IPS-20b (cell line): ENCODE measurements at regions not wholly inside any gene's neighbourhood (a gene's known extent, or its start where the extent isn't known, plus 50 kb on each side); places are given as distances from the start of the nearest gene placed in this dataset.

ENCODE experiments used
- H3K27ac ChIP-seq: one replicate; pipeline ENCODE4 v1.5.1; 2013; ENCODE audit warnings: low read length
- H3K27me3 ChIP-seq: 2 replicates; pipeline ENCODE4 v1.6.1; 2013; ENCODE audit warnings: mild to moderate bottlenecking, low read length, inconsistent platforms; ENCODE audit not compliant: insufficient read depth
- H3K36me3 ChIP-seq: 2 replicates; pipeline ENCODE4 v1.6.1; 2013; ENCODE audit warnings: low read depth, mild to moderate bottlenecking, inconsistent platforms, low read length, moderate library complexity; ENCODE audit not compliant: insufficient read depth
- H3K4me1 ChIP-seq: 2 replicates; pipeline ENCODE4 v1.6.1; 2013; ENCODE audit warnings: mild to moderate bottlenecking, control low read depth, inconsistent platforms, low read length, moderate library complexity; ENCODE audit not compliant: insufficient read depth
- H3K4me3 ChIP-seq: 2 replicates; pipeline ENCODE4 v1.5.1; 2013; ENCODE audit warnings: mild to moderate bottlenecking, low read length, inconsistent platforms
- H3K9ac ChIP-seq: 2 replicates; pipeline ENCODE4 v1.6.1; 2013; ENCODE audit warnings: low read depth, mild to moderate bottlenecking, inconsistent platforms, low read length, moderate library complexity
- H3K9me3 ChIP-seq: 2 replicates; pipeline ENCODE4 v1.6.1; 2013; ENCODE audit warnings: mild to moderate bottlenecking, low read depth, low read length, inconsistent platforms; ENCODE audit not compliant: insufficient read depth

- no peaks in the 10 kb centered on the region for H3K27me3 ChIP-seq
- no peaks in the 10 kb centered on the region for H3K9me3 ChIP-seq
- peaks cover 33% of the 10 kb centered on the region for H3K4me1 ChIP-seq
- H3K9ac ChIP-seq = no peak overlapping the region
- H3K27ac ChIP-seq = no peak overlapping the region
- no peaks in the 10 kb centered on the region for H3K36me3 ChIP-seq
- H3K4me3 ChIP-seq = no peak overlapping the region
Measured at GRCh38 chr11:80987171-80987570, 1546.3 kb upstream of the TENM4 start.

GRCh38 chr11:80986421-80987074, 1545.7 kb upstream of the TENM4 start:
- no peak overlapping the region for H3K4me3 ChIP-seq
- H3K27ac ChIP-seq = no peak overlapping the region
- H3K9me3 ChIP-seq = no peaks in the 10 kb centered on the region

GRCh38 chr11:80980227-80980626, 1539.4 kb upstream of the TENM4 start:
- peaks cover 17% of the 10 kb centered on the region; the same call in 1 of the 2 replicates for H3K4me1 ChIP-seq
- H3K9ac ChIP-seq = no peak overlapping the region
- no peaks in the 10 kb centered on the region for H3K36me3 ChIP-seq
- H3K27ac ChIP-seq = no peak overlapping the region
- no peaks in the 10 kb centered on the region for H3K27me3 ChIP-seq
- no peak overlapping the region for H3K4me3 ChIP-seq
- H3K9me3 ChIP-seq = no peaks in the 10 kb centered on the region

More at GRCh38 chr11:80986421-80987074, 1545.7 kb upstream of the TENM4 start:
- Histone ChIP-seq H3K9ac (no peak overlapping the region), H3K27me3 (no peaks in the 10 kb centered on the region), H3K4me1 (peaks cover 33% of the 10 kb centered on the region), H3K36me3 (no peaks in the 10 kb centered on the region)

- no peak overlapping the region for H3K4me3 ChIP-seq
- H3K27ac ChIP-seq = no peak overlapping the region
- no peaks in the 10 kb centered on the region; the same call in 1 of the 2 replicates for H3K4me1 ChIP-seq
- no peaks in the 10 kb centered on the region for H3K9me3 ChIP-seq
- H3K9ac ChIP-seq = no peak overlapping the region
- no peaks in the 10 kb centered on the region for H3K36me3 ChIP-seq
- no peaks in the 10 kb centered on the region for H3K27me3 ChIP-seq
Measured at GRCh38 chr11:80973786-80974185, 1533.0 kb upstream of the TENM4 start.

- H3K9ac ChIP-seq = no peak overlapping the region
- no peaks in the 10 kb centered on the region for H3K9me3 ChIP-seq
Measured at GRCh38 chr11:80970037-80970436, 1529.2 kb upstream of the TENM4 start.

GRCh38 chr11:80967649-80968048, 1526.8 kb upstream of the TENM4 start:
- no peaks in the 10 kb centered on the region for H3K4me1 ChIP-seq
- H3K4me3 ChIP-seq = no peak overlapping the region
- H3K9ac ChIP-seq = no peak overlapping the region
- H3K27me3 ChIP-seq = no peaks in the 10 kb centered on the region
- no peaks in the 10 kb centered on the region for H3K36me3 ChIP-seq
- H3K27ac ChIP-seq = no peak overlapping the region
- no peaks in the 10 kb centered on the region for H3K9me3 ChIP-seq

More at GRCh38 chr11:80970037-80970436, 1529.2 kb upstream of the TENM4 start:
- Histone ChIP-seq H3K4me3 (no peak overlapping the region), H3K4me1 (no peaks in the 10 kb centered on the region), H3K27ac (no peak overlapping the region), H3K27me3 (no peaks in the 10 kb centered on the region), H3K36me3 (no peaks in the 10 kb centered on the region)

- Histone ChIP-seq H3K4me3 (no peak overlapping the region), H3K9ac (no peak overlapping the region), H3K27ac (no peak overlapping the region), H3K4me1 (no peaks in the 10 kb centered on the region; the same call in 1 of the 2 replicates), H3K9me3 (no peaks in the 10 kb centered on the region), H3K36me3 (no peaks in the 10 kb centered on the region), H3K27me3 (no peaks in the 10 kb centered on the region)
Measured at GRCh38 chr11:80960381-80961029, 1519.7 kb upstream of the TENM4 start.

GRCh38 chr11:80959751-80960150, 1518.9 kb upstream of the TENM4 start:
- no peak overlapping the region for H3K9ac ChIP-seq
- H3K36me3 ChIP-seq = no peaks in the 10 kb centered on the region
- H3K27me3 ChIP-seq = no peaks in the 10 kb centered on the region
- no peaks in the 10 kb centered on the region for H3K9me3 ChIP-seq
- no peaks in the 10 kb centered on the region; the same call in 1 of the 2 replicates for H3K4me1 ChIP-seq
- H3K27ac ChIP-seq = no peak overlapping the region
- no peak overlapping the region for H3K4me3 ChIP-seq

- Histone ChIP-seq H3K27me3 (no peaks in the 10 kb centered on the region), H3K27ac (no peak overlapping the region), H3K4me3 (no peak overlapping the region), H3K9me3 (no peaks in the 10 kb centered on the region), H3K36me3 (no peaks in the 10 kb centered on the region), H3K9ac (no peak overlapping the region), H3K4me1 (no peaks in the 10 kb centered on the region; the same call in 1 of the 2 replicates)
Measured at GRCh38 chr11:80958987-80959386, 1518.2 kb upstream of the TENM4 start.

DNA sequence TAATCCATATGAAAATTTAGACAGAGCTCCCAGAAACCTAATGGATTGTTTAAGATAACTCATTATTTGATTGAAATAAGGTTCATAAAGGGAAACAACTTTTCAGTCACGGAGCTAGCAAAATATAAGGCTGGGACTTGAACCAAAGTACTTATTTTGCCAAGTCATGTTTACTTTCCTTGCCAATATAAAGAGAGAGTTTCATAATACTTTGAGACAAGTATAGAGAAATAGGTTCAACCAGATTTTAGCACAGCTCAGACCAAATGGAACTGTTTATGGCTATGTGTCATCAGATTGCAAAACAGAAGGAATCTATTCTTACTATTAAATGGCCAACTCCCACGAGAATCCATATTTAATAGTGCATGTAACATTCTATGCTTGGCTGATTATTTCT, 1517.5 kb upstream of the TENM4 start:
- H3K4me3 ChIP-seq = no peak overlapping the region
- H3K4me1 ChIP-seq = no peaks in the 10 kb centered on the region; the same call in 1 of the 2 replicates
- H3K27me3 ChIP-seq = no peaks in the 10 kb centered on the region
- no peak overlapping the region for H3K9ac ChIP-seq
- H3K9me3 ChIP-seq = no peaks in the 10 kb centered on the region
- H3K27ac ChIP-seq = no peak overlapping the region
- H3K36me3 ChIP-seq = no peaks in the 10 kb centered on the region

DNA sequence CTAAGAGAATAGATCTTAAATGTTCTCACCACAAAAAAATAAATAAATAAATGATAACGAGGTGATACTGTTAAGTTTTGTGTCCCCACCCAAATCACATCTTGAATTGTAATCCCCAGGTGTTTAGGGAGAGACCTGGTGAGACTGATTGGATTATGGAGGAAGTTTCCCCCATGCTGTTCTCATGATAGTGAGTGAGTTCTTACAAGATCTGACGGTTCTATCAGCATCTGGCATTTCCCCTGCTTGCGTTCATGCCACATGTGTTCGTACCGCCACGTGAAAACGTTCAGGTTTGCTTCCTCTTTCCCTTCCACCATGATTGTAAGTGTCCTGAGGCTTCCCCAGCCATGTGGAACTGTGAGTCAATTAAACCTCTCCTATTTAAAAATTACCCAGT, 1514.8 kb upstream of the TENM4 start:
- no peaks in the 10 kb centered on the region for H3K27me3 ChIP-seq
- no peak overlapping the region for H3K9ac ChIP-seq
- no peaks in the 10 kb centered on the region for H3K36me3 ChIP-seq
- H3K27ac ChIP-seq = no peak overlapping the region
- no peak overlapping the region for H3K4me3 ChIP-seq
- H3K4me1 ChIP-seq = no peaks in the 10 kb centered on the region; the same call in 1 of the 2 replicates
- no peaks in the 10 kb centered on the region for H3K9me3 ChIP-seq

- H3K36me3 ChIP-seq = no peaks in the 10 kb centered on the region
- no peaks in the 10 kb centered on the region for H3K4me1 ChIP-seq
- no peak overlapping the region for H3K4me3 ChIP-seq
Measured at GRCh38 chr11:80948781-80949180, 1508.0 kb upstream of the TENM4 start.

More at GRCh38 chr11:80948781-80949180, 1508.0 kb upstream of the TENM4 start:
- Histone ChIP-seq H3K27me3 (no peaks in the 10 kb centered on the region), H3K9ac (no peak overlapping the region), H3K9me3 (no peaks in the 10 kb centered on the region), H3K27ac (no peak overlapping the region)
